Fibroblast of skin of scalp (primary cell): ENCODE measurements at regions not wholly inside any gene's neighbourhood (a gene's known extent, or its start where the extent isn't known, plus 50 kb on each side); places are given as distances from the start of the nearest gene placed in this dataset.

Experiments
- DNase-seq: peaks from one replicate; pipeline ENCODE4 v3.0.0-alpha.2; 2013

GRCh38 chr1:187445066-187445465 lies 616.3 kb downstream of the PLA2G4A start:
- DNase-seq: no peak

- no peak for DNase-seq
Observed at GRCh38 chr1:187451238-187451637, 622.5 kb downstream of the PLA2G4A start.

- DNase-seq: no peak
Observed at GRCh38 chr1:187454010-187454409, 625.3 kb downstream of the PLA2G4A start.

- no peak for DNase-seq
Observed at GRCh38 chr1:187456446-187456845, 627.7 kb downstream of the PLA2G4A start.

- no peak for DNase-seq
Observed at GRCh38 chr1:187460093-187460492, 631.3 kb downstream of the PLA2G4A start.

- no peak for DNase-seq
Observed at GRCh38 chr1:187464320-187464719, 635.6 kb downstream of the PLA2G4A start.

GRCh38 chr1:187465441-187465840 lies 636.7 kb downstream of the PLA2G4A start:
- DNase-seq: no peak

- no peak for DNase-seq
Observed at GRCh38 chr1:187469836-187470235, 641.1 kb downstream of the PLA2G4A start.

GRCh38 chr1:187471555-187471954 lies 642.8 kb downstream of the PLA2G4A start:
- DNase-seq: no peak

- DNase-seq: peak; percentile 9
Observed at GRCh38 chr1:187474336-187474735, 645.6 kb downstream of the PLA2G4A start.

GRCh38 chr1:187476671-187477070 lies 647.9 kb downstream of the PLA2G4A start:
- DNase-seq: no peak

GRCh38 chr1:187477103-187477502 lies 648.4 kb downstream of the PLA2G4A start:
- peak; percentile 19 for DNase-seq

GRCh38 chr1:187477535-187477934 lies 648.8 kb downstream of the PLA2G4A start:
- no peak for DNase-seq

- DNase-seq: no peak
Observed at GRCh38 chr1:187481581-187482148, 652.9 kb downstream of the PLA2G4A start.

- DNase-seq: no peak
Observed at GRCh38 chr1:187490266-187490665, 661.5 kb downstream of the PLA2G4A start.

- no peak for DNase-seq
Observed at GRCh38 chr1:187491082-187491720, 662.5 kb downstream of the PLA2G4A start.

GRCh38 chr1:187498028-187498427 lies 669.3 kb downstream of the PLA2G4A start:
- no peak for DNase-seq

GRCh38 chr1:187504779-187505178 lies 676.0 kb downstream of the PLA2G4A start:
- no peak for DNase-seq

- no peak for DNase-seq
Observed at GRCh38 chr1:187509091-187509490, 680.3 kb downstream of the PLA2G4A start.

- no peak for DNase-seq
Observed at GRCh38 chr1:187513190-187513589, 684.4 kb downstream of the PLA2G4A start.

- no peak for DNase-seq
Observed at GRCh38 chr1:187514110-187514509, 685.4 kb downstream of the PLA2G4A start.

- DNase-seq: no peak
Observed at GRCh38 chr1:187516874-187517273, 688.1 kb downstream of the PLA2G4A start.

GRCh38 chr1:187517546-187517945 lies 688.8 kb downstream of the PLA2G4A start:
- DNase-seq: no peak

- no peak for DNase-seq
Observed at GRCh38 chr1:187527346-187527745, 698.6 kb downstream of the PLA2G4A start.

GRCh38 chr1:187537936-187538335 lies 709.2 kb downstream of the PLA2G4A start:
- DNase-seq: no peak
